Endothelial cell of umbilical vein (primary cell): ENCODE measurements at regions not wholly inside any gene's neighbourhood (a gene's known extent, or its start where the extent isn't known, plus 50 kb on each side); places are given as distances from the start of the nearest gene placed in this dataset.

Experiments used
- BruUV-seq: library from RNA; stranded (reverse); fragments of 400-500 nt; replicated peaks from 2 replicates; lab custom pipeline; 2021; lab: Mats Ljungman, UMichigan
- CTCF ChIA-PET: fragments of 300-600, 350-600 bp; sonication (Branson Sonifier 250); formaldehyde crosslinking; loops from one replicate; lab custom pipeline; 2021; ENCODE audit warnings: antibody characterized with exemption, inconsistent platforms; lab: Charles Lee
- POLR2A ChIA-PET: fragments of 300-600, 350-600 bp; sonication (Branson Sonifier 250); formaldehyde crosslinking; loops from one replicate; lab custom pipeline; 2021; ENCODE audit warnings: antibody characterized with exemption, inconsistent platforms; lab: Charles Lee
- DNase-seq: peaks from one replicate; pipeline ENCODE4 v3.0.0-alpha.2; 2011; ENCODE audit warnings: low read depth, low spot score
- FAIRE-seq: peaks from 2 replicates; lab custom pipeline; 2011; peaks lifted over from hg19 to GRCh38; lab: Jason Lieb, UNC
- H2AFZ ChIP-seq: 2 replicates; pipeline ENCODE4 v1.6.0; 2012; ENCODE audit warnings: low read depth, low read length, control low read depth, inconsistent platforms
- H3K27ac ChIP-seq: 2 replicates; pipeline ENCODE4 v1.5.1; 2011; ENCODE audit warnings: low read depth, mild to moderate bottlenecking, control low read depth, low read length, moderate library complexity; ENCODE audit not compliant: insufficient read depth
- H3K27me3 ChIP-seq, 2 experiments: 2 replicates each; pipeline versions ENCODE4 v1.6.0 to v1.6.1; 2011; ENCODE audit warnings: low read length in 2 of 2, mixed read lengths in 1 of 2; ENCODE audit not compliant: control insufficient read depth in 2 of 2, insufficient read depth in 2 of 2
- H3K36me3 ChIP-seq, 2 experiments: 2 replicates in 1 of 2; 3 replicates in 1 of 2; pipeline ENCODE4 v1.5.1; 2011; ENCODE audit warnings: low read length in 2 of 2, mild to moderate bottlenecking in 1 of 2, moderate library complexity in 1 of 2; ENCODE audit not compliant: control insufficient read depth in 2 of 2, insufficient read depth in 2 of 2; ENCODE audit errors: extremely low read depth in 1 of 2
- H3K4me1 ChIP-seq: 3 replicates; pipeline ENCODE4 v1.5.1; 2011; ENCODE audit warnings: mild to moderate bottlenecking, low read length; ENCODE audit not compliant: control insufficient read depth, insufficient read depth; ENCODE audit errors: extremely low read depth
- H3K4me2 ChIP-seq: 2 replicates; pipeline ENCODE4 v1.6.1; 2011; ENCODE audit warnings: low read length, control low read depth, mixed read lengths; ENCODE audit not compliant: insufficient read depth
- H3K4me3 ChIP-seq, 3 experiments: fragments of 200-600 bp in 1 of 3; sonication (generic), shearing (Covaris generic) in 1 of 3; replicated peaks in 1 of 3; 2 replicates each; pipeline ENCODE4 v1.5.1; 2011 to 2016; ENCODE audit warnings: control low read depth in 3 of 3, low read length in 3 of 3, mild to moderate bottlenecking in 2 of 3, inconsistent platforms in 1 of 3, low read depth in 1 of 3, moderate library complexity in 1 of 3; ENCODE audit not compliant: insufficient read depth in 1 of 3
- H3K79me2 ChIP-seq: 2 replicates; pipeline ENCODE4 v1.6.0; 2012; ENCODE audit warnings: low read length, inconsistent platforms; ENCODE audit not compliant: control insufficient read depth, insufficient read depth
- H3K9ac ChIP-seq: replicated peaks from 2 replicates; pipeline ENCODE3; 2011; ENCODE audit warnings: low read length, control low read depth; ENCODE audit not compliant: insufficient read depth; ENCODE audit errors: extremely low read depth
- H3K9me1 ChIP-seq: replicated peaks from 3 replicates; pipeline ENCODE4 v1.6.0; 2011; ENCODE audit warnings: mild to moderate bottlenecking, low read length; ENCODE audit not compliant: control insufficient read depth, insufficient read depth; ENCODE audit errors: extremely low read depth
- H3K9me3 ChIP-seq: replicated peaks from 2 replicates; pipeline ENCODE4 v1.5.1; 2012; ENCODE audit warnings: low read length, inconsistent platforms; ENCODE audit not compliant: control insufficient read depth, insufficient read depth
- H4K20me1 ChIP-seq: replicated peaks from 2 replicates; pipeline ENCODE3; 2011; ENCODE audit warnings: mild to moderate bottlenecking, low read length; ENCODE audit not compliant: control insufficient read depth, insufficient read depth; ENCODE audit errors: extremely low read depth
- CTCF ChIP-seq, 2 donors: IDR thresholded peaks; 1 replicate in 1 of 2; 2 replicates in 1 of 2; pipeline ENCODE4 v1.5.1; 2011; ENCODE audit warnings: low read length in 2 of 2, mild to moderate bottlenecking in 2 of 2, moderate library complexity in 2 of 2, control low read depth in 1 of 2, inconsistent platforms in 1 of 2, low read depth in 1 of 2; ENCODE audit not compliant: insufficient read depth in 1 of 2; ENCODE audit errors: extremely low read depth in 1 of 2
- EZH2 ChIP-seq: IDR thresholded peaks from 2 replicates; pipeline ENCODE4 v1.6.1; 2012; ENCODE audit warnings: borderline replicate concordance, low read depth, mild to moderate bottlenecking, moderate library complexity, low read length, inconsistent platforms; ENCODE audit not compliant: severe bottlenecking
- FOS ChIP-seq: IDR thresholded peaks from 2 replicates; pipeline ENCODE4 v1.6.1; 2011; ENCODE audit warnings: mild to moderate bottlenecking, low read length, moderate library complexity, borderline replicate concordance; ENCODE audit not compliant: insufficient read depth
- GATA2 ChIP-seq: IDR thresholded peaks from 2 replicates; pipeline ENCODE4 v1.7.0; 2011; ENCODE audit warnings: low read depth, mild to moderate bottlenecking, moderate library complexity, mixed read lengths, low read length; ENCODE audit not compliant: insufficient read length, insufficient read depth
- JUN ChIP-seq: IDR thresholded peaks from 2 replicates; pipeline ENCODE4 v1.6.1; 2011; ENCODE audit warnings: borderline replicate concordance, low read depth; ENCODE audit not compliant: insufficient read length, insufficient read depth
- MAX ChIP-seq: IDR thresholded peaks from 2 replicates; pipeline ENCODE4 v1.6.1; 2011; ENCODE audit not compliant: insufficient read depth, insufficient read length
- MYC ChIP-seq: IDR thresholded peaks from one replicate; pipeline ENCODE4 v1.6.1; 2011; ENCODE audit warnings: mild to moderate bottlenecking, low read depth, low read length
- POLR2A ChIP-seq: IDR thresholded peaks from 2 replicates; pipeline ENCODE4 v1.6.1; 2012; ENCODE audit warnings: low read depth, mild to moderate bottlenecking, control low read depth, low read length
- POLR2AphosphoS5 ChIP-seq: IDR thresholded peaks from 2 replicates; pipeline ENCODE4 v1.6.1; 2012; ENCODE audit warnings: low read depth, mild to moderate bottlenecking, control low read depth, low read length, moderate library complexity; ENCODE audit not compliant: insufficient read depth
- dilution Hi-C: fragments of 300-500 bp; cut with MboI; formaldehyde crosslinking; loops from one replicate; pipeline ENCODE4 v1.15.0; 2019; ENCODE audit warnings: low sequenced_read_pairs; ENCODE audit not compliant: extremely low pct_ligation_motif_present
- intact Hi-C: fragments of 100-400 bp; cut with micrococcal nuclease; formaldehyde crosslinking; loops from one replicate; pipeline ENCODE4 v1.10.0; 2022

DNA sequence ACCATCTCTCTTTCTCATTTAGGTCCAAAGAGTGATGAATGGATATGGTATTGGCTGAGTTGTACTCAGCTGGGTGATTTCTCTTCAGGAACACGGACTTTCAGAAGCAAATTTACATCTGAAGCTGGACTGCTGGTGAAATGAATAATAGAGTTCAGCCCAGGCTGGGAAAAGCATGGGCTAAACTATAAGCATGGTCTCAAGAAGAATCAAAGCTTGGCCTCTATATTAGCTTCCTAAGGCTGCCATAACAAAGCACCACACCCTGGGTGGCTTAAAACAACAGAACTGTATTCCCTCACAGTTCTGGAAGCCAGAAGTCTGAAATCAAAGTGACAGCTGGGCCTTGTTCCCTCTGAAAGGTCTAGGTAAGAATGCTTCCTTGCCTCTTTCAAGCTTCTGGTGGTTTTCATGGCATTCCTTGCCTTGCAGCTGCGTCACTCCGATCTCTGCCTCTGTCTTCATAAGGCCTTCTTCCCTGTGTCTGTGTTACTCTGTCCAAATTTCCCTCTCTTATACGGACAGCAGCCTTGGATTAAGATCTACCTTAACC, 89.8 kb upstream of the CES5A start:
- ChIA-PET CTCF (no interaction called here), POLR2A (no interaction called here)
- Histone ChIP-seq H3K4me2 (no peak overlapping the region), H2AFZ (no peak overlapping the region), H3K27me3 (no peaks in the 10 kb centered on the region), H3K9me3 (no peaks in the 10 kb centered on the region), H3K4me1 (no peaks in the 10 kb centered on the region), H4K20me1 (no peaks in the 10 kb centered on the region), H3K79me2 (no peaks in the 10 kb centered on the region), H3K9me1 (no peaks in the 10 kb centered on the region), H3K9ac (no peak overlapping the region), H3K27ac (no peak overlapping the region), H3K4me3 (no peak overlapping the region), H3K36me3 (no peaks in the 10 kb centered on the region)
- DNase-seq: no peak
- TF ChIP-seq POLR2A (no peak), EZH2 (no peak), POLR2AphosphoS5 (no peak), GATA2 (no peak), MYC (no peak), MAX (no peak), JUN (no peak), FOS (no peak), CTCF (IDR thresholded peaks at IDR 0.05; ENCODE audit: extremely low read depth in 1 of 2, insufficient read depth in 1 of 2, low read depth in 1 of 2, low read length in 2 of 2) (no peak)
- no TSS peak for BruUV-seq
- intact Hi-C loops (no loop called here), dilution Hi-C loops (no loop called here)
- FAIRE-seq: no peak
